HEK293T (cell line): ENCODE measurements at regions not wholly inside any gene's neighbourhood (a gene's known extent, or its start where the extent isn't known, plus 50 kb on each side); places are given as distances from the start of the nearest gene placed in this dataset.

Experiments used
- CTCF ChIA-PET: fragments of 350-600 bp; formaldehyde crosslinking; extraction: SDS; loops from one replicate; lab custom pipeline; 2021; ENCODE audit warnings: antibody characterized with exemption, inconsistent platforms; lab: Yijun Ruan, JAX
- POLR2A ChIA-PET: fragments of 350-600 bp; formaldehyde crosslinking; extraction: SDS; loops from one replicate; lab custom pipeline; 2020; ENCODE audit warnings: antibody characterized with exemption, inconsistent platforms; lab: Yijun Ruan, JAX
- DNase-seq: peaks from one replicate; pipeline ENCODE4 v3.0.0; 2012; ENCODE audit warnings: mixed read lengths; ENCODE audit errors: extremely low spot score
- ARNT ChIP-seq: fragments of 450-650 bp; IDR thresholded peaks from 2 replicates; pipeline ENCODE4 v1.6.1; 2017; ENCODE audit warnings: mild to moderate bottlenecking
- BHLHE40 ChIP-seq: fragments of 450-650 bp; IDR thresholded peaks from 2 replicates; pipeline ENCODE4 v1.6.1; 2016; ENCODE audit warnings: mild to moderate bottlenecking, moderate library complexity, borderline replicate concordance
- CTBP1 ChIP-seq: fragments of 450-650 bp; IDR thresholded peaks from 2 replicates; pipeline ENCODE4 v1.6.1; 2016; ENCODE audit warnings: borderline replicate concordance
- ELF4 ChIP-seq: fragments of 450-650 bp; IDR thresholded peaks from 2 replicates; pipeline ENCODE4 v1.6.1; 2017; ENCODE audit warnings: antibody characterized with exemption
- FOXA1 ChIP-seq: fragments of 450-650 bp; IDR thresholded peaks from 2 replicates; pipeline ENCODE4 v1.6.1; 2016; ENCODE audit warnings: mild to moderate bottlenecking
- FOXK2 ChIP-seq: fragments of 450-650 bp; IDR thresholded peaks from 2 replicates; pipeline ENCODE4 v1.6.1; 2016; ENCODE audit warnings: mild to moderate bottlenecking
- FOXM1 ChIP-seq: fragments of 450-650 bp; IDR thresholded peaks from 2 replicates; pipeline ENCODE4 v1.6.1; 2017; ENCODE audit warnings: mild to moderate bottlenecking, borderline replicate concordance
- HDGF ChIP-seq: fragments of 450-650 bp; IDR thresholded peaks from 2 replicates; pipeline ENCODE4 v1.6.1; 2017; ENCODE audit warnings: antibody characterized with exemption, borderline replicate concordance
- L3MBTL2 ChIP-seq: fragments of 450-650 bp; conservative IDR thresholded peaks from 2 replicates; pipeline ENCODE4 v1.6.1; 2016; ENCODE audit warnings: mild to moderate bottlenecking
- LEF1 ChIP-seq: fragments of 450-650 bp; IDR thresholded peaks from 2 replicates; pipeline ENCODE4 v1.6.1; 2017; ENCODE audit warnings: mild to moderate bottlenecking, borderline replicate concordance
- NFRKB ChIP-seq: fragments of 450-650 bp; IDR thresholded peaks from 2 replicates; pipeline ENCODE4 v1.6.1; 2016; ENCODE audit warnings: mild to moderate bottlenecking, moderate library complexity
- SP1 ChIP-seq: fragments of 450-650 bp; IDR thresholded peaks from 2 replicates; pipeline ENCODE4 v1.6.1; 2017
- SUZ12 ChIP-seq: fragments of 450-650 bp; IDR thresholded peaks from 2 replicates; pipeline ENCODE4 v1.6.1; 2016; ENCODE audit warnings: mild to moderate bottlenecking
- TARDBP ChIP-seq: fragments of 450-650 bp; IDR thresholded peaks from 2 replicates; pipeline ENCODE4 v1.6.1; 2016
- ZNF384 ChIP-seq: fragments of 450-650 bp; IDR thresholded peaks from 2 replicates; pipeline ENCODE4 v1.6.1; 2016
- TF ChIP-seq, protein P1 (sequence below): fragments of 450-650 bp; IDR thresholded peaks from 2 replicates; pipeline ENCODE4 v1.6.1; 2016

DNA sequence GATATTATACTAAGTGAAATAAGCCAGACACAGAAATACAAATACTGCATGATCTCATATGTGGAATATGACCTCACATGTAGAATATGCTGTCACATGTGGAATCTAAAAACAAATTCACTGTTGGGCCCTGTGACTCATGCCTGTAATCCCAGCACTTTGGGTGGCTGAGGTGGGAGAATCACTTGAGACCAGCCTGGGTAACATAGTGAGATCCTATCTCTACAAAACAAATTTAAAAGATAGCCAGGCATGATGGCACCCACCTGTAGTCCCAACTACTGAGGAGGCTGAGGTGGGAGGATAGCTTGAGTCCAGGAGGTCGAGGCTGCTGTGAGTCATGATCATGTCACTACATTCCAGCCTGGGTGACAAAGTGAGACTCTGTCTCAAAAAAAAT lies 160.3 kb downstream of the PTEN start:
- ChIA-PET CTCF (no interaction called here), POLR2A (no interaction called here)
- TF ChIP-seq FOXA1 (no peak), FOXK2 (no peak), ELF4 (no peak), CTBP1 (no peak), ARNT (no peak), BHLHE40 (no peak), L3MBTL2 (no peak), HDGF (no peak), SP1 (no peak), SUZ12 (no peak), LEF1 (no peak), ZNF384 (no peak), NFRKB (no peak), TARDBP (no peak), FOXM1 (no peak)
- TF ChIP-seq, protein P1, sequence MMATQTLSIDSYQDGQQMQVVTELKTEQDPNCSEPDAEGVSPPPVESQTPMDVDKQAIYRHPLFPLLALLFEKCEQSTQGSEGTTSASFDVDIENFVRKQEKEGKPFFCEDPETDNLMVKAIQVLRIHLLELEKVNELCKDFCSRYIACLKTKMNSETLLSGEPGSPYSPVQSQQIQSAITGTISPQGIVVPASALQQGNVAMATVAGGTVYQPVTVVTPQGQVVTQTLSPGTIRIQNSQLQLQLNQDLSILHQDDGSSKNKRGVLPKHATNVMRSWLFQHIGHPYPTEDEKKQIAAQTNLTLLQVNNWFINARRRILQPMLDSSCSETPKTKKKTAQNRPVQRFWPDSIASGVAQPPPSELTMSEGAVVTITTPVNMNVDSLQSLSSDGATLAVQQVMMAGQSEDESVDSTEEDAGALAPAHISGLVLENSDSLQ = no peak
- DNase-seq = no peak

DNA sequence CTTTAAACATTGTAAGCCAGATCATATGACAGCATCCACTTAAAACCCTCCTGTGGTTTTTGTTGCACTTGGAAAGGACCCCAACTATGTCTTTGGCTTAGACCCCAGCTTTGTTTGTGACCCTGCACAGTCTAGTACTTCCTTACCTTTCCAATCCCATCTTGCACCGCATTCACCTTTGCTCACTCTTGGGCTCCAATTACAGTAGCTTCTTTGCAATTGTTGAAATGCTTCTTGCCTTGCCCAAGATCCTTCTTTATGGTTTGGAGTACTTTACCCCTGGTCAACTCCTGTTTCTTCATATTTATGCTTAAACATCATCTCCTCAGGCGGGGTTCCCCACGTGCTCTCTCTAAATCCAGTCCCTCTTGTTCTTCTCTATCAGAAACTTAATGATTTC lies 162.6 kb downstream of the PTEN start:
- DNase-seq = no peak
- TF ChIP-seq HDGF = no peak
- TF ChIP-seq ARNT = no peak
- TF ChIP-seq BHLHE40 = no peak
- no peak for TF ChIP-seq TARDBP
- TF ChIP-seq, protein P1 = no peak
- no peak for TF ChIP-seq FOXK2
- TF ChIP-seq ZNF384 = no peak
- no peak for TF ChIP-seq SUZ12
- TF ChIP-seq LEF1 = no peak
- no peak for TF ChIP-seq L3MBTL2
- TF ChIP-seq FOXM1 = no peak
- no peak for TF ChIP-seq NFRKB
- TF ChIP-seq CTBP1 = no peak
- no peak for TF ChIP-seq ELF4
- TF ChIP-seq FOXA1 = no peak
- no peak for TF ChIP-seq SP1
- CTCF ChIA-PET = no interaction called here
- POLR2A ChIA-PET = no interaction called here

DNA sequence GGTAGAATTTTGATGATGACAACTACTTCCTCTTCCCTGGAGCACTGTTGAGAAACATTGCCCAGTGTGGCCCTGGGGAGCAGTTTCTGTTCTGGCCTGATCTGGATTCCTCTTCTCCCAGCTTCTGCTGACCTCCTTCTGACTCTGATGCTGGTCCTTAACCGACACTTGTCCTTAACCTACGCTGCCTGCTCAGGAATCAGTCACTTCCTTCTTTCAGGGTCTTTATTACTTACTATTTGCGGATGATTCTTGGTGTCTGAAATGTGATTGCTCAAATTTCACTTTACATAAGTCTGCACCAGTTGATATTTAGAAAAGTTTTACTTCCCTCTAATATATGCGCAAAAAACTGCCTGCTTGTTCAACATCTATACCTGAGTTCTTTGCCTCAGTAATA lies 164.1 kb downstream of the PTEN start:
- no peak for DNase-seq
- CTCF ChIA-PET = no interaction called here
- TF ChIP-seq L3MBTL2 (no peak), FOXA1 (no peak)
- POLR2A ChIA-PET = no interaction called here

DNA sequence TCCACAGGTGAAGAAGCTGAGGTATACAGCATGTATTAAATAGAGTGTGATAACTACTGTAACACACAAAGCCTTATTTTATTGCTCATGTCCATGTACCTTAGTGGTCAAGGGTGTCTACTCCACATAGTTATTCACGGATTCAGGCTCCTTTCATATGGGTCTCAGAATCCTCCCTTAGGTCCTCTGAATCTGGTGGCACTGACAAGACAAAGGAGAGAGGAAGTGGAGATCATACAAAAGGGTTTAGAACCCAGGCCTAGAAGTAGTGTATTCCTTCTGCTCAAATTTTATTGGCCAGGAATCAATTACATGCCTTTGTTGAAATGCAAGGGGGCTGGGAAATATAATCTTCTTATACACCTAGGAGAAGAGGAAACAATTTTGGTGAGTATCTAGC lies 164.6 kb downstream of the PTEN start:
- TF ChIP-seq SP1 (no peak), ELF4 (no peak), BHLHE40 (no peak)
- TF ChIP-seq, protein P1 = no peak
- ChIA-PET POLR2A (no interaction called here), CTCF (no interaction called here)
- no peak for DNase-seq

DNA sequence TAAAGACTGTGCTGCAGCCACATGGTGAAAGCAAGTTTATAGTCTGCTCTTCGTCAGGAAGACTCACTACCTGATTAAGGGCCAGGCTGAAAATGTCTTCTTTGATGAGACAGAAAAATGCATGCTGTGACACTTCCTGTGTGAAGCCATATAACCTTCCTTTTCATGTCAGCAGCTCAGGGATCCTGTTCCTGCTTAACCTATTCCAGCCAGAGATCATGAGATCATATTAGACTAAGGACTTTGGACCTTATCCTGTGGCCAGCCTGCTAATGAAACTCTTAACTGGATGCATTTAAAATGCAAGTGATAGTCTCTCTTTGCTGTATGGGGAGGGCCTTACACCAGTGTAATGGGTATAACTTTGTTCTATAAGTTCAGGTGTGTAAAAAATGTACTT lies 165.2 kb downstream of the PTEN start:
- CTCF ChIA-PET = no interaction called here
- TF ChIP-seq ARNT (no peak), LEF1 (no peak), HDGF (no peak), SP1 (no peak), FOXM1 (no peak), L3MBTL2 (no peak), BHLHE40 (no peak), CTBP1 (no peak), ZNF384 (no peak), NFRKB (no peak)
- DNase-seq = no peak
- POLR2A ChIA-PET = no interaction called here

DNA sequence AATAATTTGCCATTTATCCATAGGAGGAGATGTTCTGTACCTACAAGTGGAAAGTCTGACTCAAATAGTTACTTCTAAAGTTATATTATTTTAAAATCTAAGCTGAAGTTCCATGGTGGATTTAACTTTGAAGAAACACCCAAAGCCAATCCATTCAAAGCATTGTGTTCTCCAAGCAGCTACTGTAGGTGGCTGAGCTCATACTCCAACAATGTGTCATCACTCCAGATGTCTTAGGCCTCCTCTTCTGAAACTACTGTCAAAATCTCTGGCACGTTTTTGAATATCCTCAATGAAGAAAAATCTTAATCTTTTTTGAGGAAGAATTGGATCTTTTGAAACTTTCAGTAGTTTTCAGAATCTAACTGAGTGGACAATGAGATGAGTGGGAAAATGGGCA lies 169.1 kb downstream of the PTEN start:
- DNase-seq = no peak
- POLR2A ChIA-PET = no interaction called here
- TF ChIP-seq, protein P1 = no peak
- TF ChIP-seq TARDBP (no peak), CTBP1 (no peak), HDGF (no peak), NFRKB (no peak), FOXM1 (no peak), ARNT (no peak), ZNF384 (no peak), LEF1 (no peak), FOXK2 (no peak)
- CTCF ChIA-PET = no interaction called here
